Activated naive CD4-positive, alpha-beta T cell (primary cell): ENCODE measurements at regions not wholly inside any gene's neighbourhood (a gene's known extent, or its start where the extent isn't known, plus 50 kb on each side); places are given as distances from the start of the nearest gene placed in this dataset.

Experiments
- DNase-seq, 4 experiments: peaks; one replicate each; lab custom pipeline; 2025; lab: John Stamatoyannopoulos, UW

DNA sequence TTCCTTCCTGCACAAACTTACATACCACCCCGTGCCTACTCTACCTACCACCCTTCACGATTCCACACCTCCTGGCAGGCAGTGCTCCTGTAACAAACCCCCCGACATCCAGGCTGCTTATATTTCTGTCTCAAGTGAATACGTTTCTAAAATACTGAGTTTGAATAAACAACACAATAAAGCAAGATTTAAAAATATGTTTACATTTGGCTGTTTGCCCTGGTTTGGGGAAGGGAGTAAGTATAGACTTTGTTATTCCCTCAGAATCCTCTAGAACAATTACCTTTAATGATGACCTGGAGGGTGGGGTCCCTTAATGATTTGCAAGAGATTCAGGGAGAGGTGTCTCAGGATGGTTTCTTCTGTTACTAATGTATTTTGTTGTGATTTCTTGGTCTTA, 402.6 kb upstream of the TBL1XR1 start:
- DNase-seq = no peak

GRCh38 chr3:177600411-177600810, 403.1 kb upstream of the TBL1XR1 start:
- no peak for DNase-seq

GRCh38 chr3:177601152-177601551, 403.9 kb upstream of the TBL1XR1 start:
- DNase-seq = no peak

GRCh38 chr3:177602601-177603147, 405.4 kb upstream of the TBL1XR1 start:
- no peak for DNase-seq

DNA sequence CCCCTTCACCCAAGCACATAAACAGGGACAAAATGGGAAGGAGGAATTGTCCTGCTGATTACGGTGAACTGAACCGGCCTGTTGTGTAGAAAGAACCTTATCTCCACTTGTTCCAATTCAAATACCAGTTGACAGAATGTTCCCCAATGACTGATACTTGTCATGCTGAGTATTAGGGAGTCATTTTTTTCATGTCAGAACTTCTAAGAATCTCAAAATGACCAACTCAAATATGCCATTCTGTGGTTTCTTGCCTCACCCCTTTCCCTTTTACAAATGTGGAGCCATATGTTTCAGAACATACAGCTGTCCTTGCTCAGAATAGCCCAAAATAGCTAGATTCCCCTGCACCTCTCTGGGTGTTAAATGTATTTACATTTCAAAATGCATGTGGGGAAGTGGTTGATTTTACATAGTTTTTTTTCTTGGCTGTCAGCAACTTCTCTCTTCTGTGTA, 405.9 kb upstream of the TBL1XR1 start:
- no peak for DNase-seq

DNA sequence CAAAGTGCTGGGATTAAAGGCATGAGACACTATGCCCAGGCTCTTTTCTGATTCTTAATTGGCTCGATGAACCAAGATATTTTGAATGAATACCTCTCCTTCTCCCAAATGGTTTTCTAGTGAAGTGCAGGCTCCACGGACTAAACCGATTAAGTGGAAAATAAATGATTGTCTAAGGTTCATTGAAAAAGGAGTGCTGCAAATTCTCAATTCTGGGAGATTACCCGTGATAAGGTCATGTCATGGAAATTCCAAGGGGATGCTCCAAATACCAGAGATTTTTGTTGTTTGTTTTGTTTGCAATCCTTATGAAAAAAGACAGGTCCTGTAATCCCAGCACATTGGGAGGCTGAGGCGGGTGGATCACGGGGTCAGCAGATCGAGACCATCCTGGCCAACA, 406.9 kb upstream of the TBL1XR1 start:
- no peak for DNase-seq

DNA sequence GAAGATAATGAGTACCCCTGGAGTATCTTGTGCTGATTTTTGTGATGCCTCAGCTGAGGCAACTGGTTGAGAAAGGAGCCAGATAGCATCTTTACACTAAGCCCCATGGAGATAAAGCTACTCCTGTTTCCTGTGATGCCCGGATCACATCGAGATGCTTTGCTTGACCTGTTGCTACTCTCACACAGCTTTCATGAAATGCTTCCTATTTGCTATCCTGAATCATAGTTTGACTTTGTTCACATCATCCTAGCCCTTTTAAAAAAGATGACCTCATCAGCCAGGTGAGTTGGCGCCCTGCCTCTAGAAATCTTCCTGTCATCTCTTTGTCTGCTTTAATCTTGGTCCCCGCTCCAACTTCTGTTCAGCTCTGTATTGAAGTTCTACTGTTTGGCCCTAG, 409.6 kb upstream of the TBL1XR1 start:
- no peak for DNase-seq

GRCh38 chr3:177607589-177607988, 410.3 kb upstream of the TBL1XR1 start:
- DNase-seq = no peak

- DNase-seq = no peak
Observed at GRCh38 chr3:177608443-177608842, 411.2 kb upstream of the TBL1XR1 start.

GRCh38 chr3:177609613-177610012, 412.3 kb upstream of the TBL1XR1 start:
- DNase-seq = no peak

GRCh38 chr3:177610262-177610661, 413.0 kb upstream of the TBL1XR1 start:
- DNase-seq = no peak

- DNase-seq = peak in 2 of 4 experiments; percentile 11 to 27
Observed at GRCh38 chr3:177610686-177611633, 413.7 kb upstream of the TBL1XR1 start.

GRCh38 chr3:177611752-177612334, 414.6 kb upstream of the TBL1XR1 start:
- DNase-seq = no peak

GRCh38 chr3:177613901-177614300, 416.6 kb upstream of the TBL1XR1 start:
- DNase-seq = no peak

- DNase-seq = no peak
Observed at GRCh38 chr3:177615015-177615414, 417.7 kb upstream of the TBL1XR1 start.

- no peak for DNase-seq
Observed at GRCh38 chr3:177618873-177619733, 421.8 kb upstream of the TBL1XR1 start.

- DNase-seq = no peak
Observed at GRCh38 chr3:177620073-177620472, 422.8 kb upstream of the TBL1XR1 start.

GRCh38 chr3:177622520-177622919, 425.2 kb upstream of the TBL1XR1 start:
- no peak for DNase-seq

- no peak for DNase-seq
Observed at GRCh38 chr3:177622982-177623617, 425.8 kb upstream of the TBL1XR1 start.

DNA sequence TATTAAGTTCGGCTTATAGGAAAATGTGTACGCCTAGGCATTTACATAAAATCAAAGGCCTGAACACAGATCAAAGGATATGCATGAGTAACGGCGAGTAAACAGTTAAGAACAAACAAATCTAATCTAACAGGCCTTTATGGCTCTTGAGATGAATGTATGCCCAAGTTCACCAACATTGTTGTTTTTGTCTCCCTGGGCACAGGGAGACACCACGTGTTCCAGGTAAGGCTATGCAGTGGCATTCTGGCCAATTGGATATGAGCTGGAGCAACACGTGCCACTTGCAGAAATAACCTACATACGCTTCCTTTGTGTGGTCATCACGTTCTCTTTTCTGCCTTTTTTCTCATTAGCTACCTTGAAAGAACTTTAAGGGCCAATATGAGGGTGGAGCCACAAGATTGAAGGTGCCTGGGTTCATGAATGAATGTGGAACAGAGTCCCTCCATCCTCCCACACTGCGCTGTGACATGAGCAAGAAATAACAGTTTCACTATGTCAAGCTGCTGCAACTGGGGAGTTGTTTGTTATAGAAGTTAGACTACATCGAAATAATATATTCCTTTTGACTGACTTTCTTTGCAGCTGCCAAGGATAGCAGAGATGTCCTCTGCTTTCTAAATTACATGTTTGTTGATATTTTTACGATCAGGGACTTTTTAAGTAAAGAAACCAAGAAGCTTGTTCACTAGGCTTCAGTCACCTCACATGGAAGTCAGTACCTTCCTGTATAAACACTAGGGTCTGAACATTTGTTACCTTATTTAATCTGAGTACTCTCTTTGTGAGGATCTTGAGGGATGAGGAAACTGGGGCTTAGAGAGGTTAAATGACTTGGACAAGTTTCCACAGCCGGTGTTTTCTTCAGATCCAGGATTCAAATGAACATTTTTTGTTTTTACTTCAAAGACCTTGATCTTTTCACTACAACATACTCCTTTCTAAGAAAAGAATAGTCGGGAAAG, 427.5 kb upstream of the TBL1XR1 start:
- no peak for DNase-seq
